SK-N-SH (cell line): ENCODE measurements at regions not wholly inside any gene's neighbourhood (a gene's known extent, or its start where the extent isn't known, plus 50 kb on each side); places are given as distances from the start of the nearest gene placed in this dataset.

Experiments used
- CTCF ChIA-PET: fragments of 300-600, 350-600 bp; formaldehyde crosslinking; extraction: SDS; loops from one replicate; lab custom pipeline; 2021; lab: Yijun Ruan, JAX
- POLR2A ChIA-PET: fragments of 350-600 bp; sonication (Branson Sonifier 250); formaldehyde crosslinking; extraction: SDS; loops from one replicate; lab custom pipeline; 2020; ENCODE audit warnings: antibody characterized with exemption, inconsistent platforms; lab: Yijun Ruan, JAX
- DNase-seq: peaks from one replicate; pipeline ENCODE4 v3.0.0; 2012
- H2AFZ ChIP-seq: fragments of 200-600 bp; sonication (generic); 2 replicates; pipeline ENCODE4 v1.8.1; 2016; ENCODE audit warnings: antibody characterized with exemption, mild to moderate bottlenecking, low read depth
- H3F3A ChIP-seq: fragments of 200-600 bp; sonication (generic); replicated peaks from 2 replicates; pipeline ENCODE3; 2016; ENCODE audit warnings: antibody characterized with exemption, mild to moderate bottlenecking; ENCODE audit not compliant: insufficient read depth
- H3K27ac ChIP-seq, 2 experiments: fragments of 200-500 bp in 1 of 2; fragments of 200-600 bp in 1 of 2; sonication (Bioruptor generic) in 1 of 2; sonication (generic), shearing (Covaris generic) in 1 of 2; 2 replicates each; pipeline versions ENCODE4 v1.5.1 to v1.6.1; 2014 to 2016; ENCODE audit warnings: low read depth in 2 of 2, inconsistent platforms in 1 of 2, low read length in 1 of 2, mild to moderate bottlenecking in 1 of 2, mixed read lengths in 1 of 2
- H3K27me3 ChIP-seq: fragments of 200-600 bp; sonication (generic), shearing (Covaris generic); 2 replicates; pipeline ENCODE4 v1.6.1; 2016; ENCODE audit warnings: mixed run types; ENCODE audit not compliant: insufficient read depth
- H3K36me3 ChIP-seq, 2 experiments: fragments of 200-500 bp in 1 of 2; fragments of 200-600 bp in 1 of 2; sonication (Bioruptor generic) in 1 of 2; sonication (generic) in 1 of 2; replicated peaks in 1 of 2; 2 replicates each; pipeline versions ENCODE3 to v1.5.1; 2014 to 2016; ENCODE audit warnings: low read length in 1 of 2, mild to moderate bottlenecking in 1 of 2; ENCODE audit not compliant: insufficient read depth in 2 of 2, control insufficient read depth in 1 of 2
- H3K4me1 ChIP-seq, 2 experiments: fragments of 200-500 bp in 1 of 2; fragments of 200-600 bp in 1 of 2; sonication (Bioruptor generic) in 1 of 2; sonication (generic), shearing (Covaris generic) in 1 of 2; 2 replicates each; pipeline versions ENCODE4 v1.5.1 to v1.6.1; 2014 to 2016; ENCODE audit warnings: low read depth in 1 of 2, low read length in 1 of 2, mixed run types in 1 of 2; ENCODE audit not compliant: insufficient read depth in 2 of 2, control insufficient read depth in 1 of 2
- H3K4me2 ChIP-seq: fragments of 200-600 bp; sonication (generic), shearing (Covaris generic); 2 replicates; pipeline ENCODE4 v1.6.1; 2017; ENCODE audit warnings: mixed run types
- H3K4me3 ChIP-seq, 2 experiments: fragments of 200-500 bp in 1 of 2; fragments of 200-600 bp in 1 of 2; sonication (Bioruptor generic) in 1 of 2; sonication (generic), shearing (Covaris generic) in 1 of 2; 2 replicates each; pipeline versions ENCODE4 v1.5.1 to v1.8.1; 2014 to 2016; ENCODE audit warnings: low read depth in 2 of 2, inconsistent platforms in 1 of 2, low read length in 1 of 2, mild to moderate bottlenecking in 1 of 2, mixed read lengths in 1 of 2, moderate library complexity in 1 of 2
- H3K79me2 ChIP-seq: fragments of 200-600 bp; sonication (generic); 2 replicates; pipeline ENCODE4 v1.8.1; 2017; ENCODE audit warnings: mild to moderate bottlenecking; ENCODE audit not compliant: insufficient read depth
- H3K9ac ChIP-seq: fragments of 200-600 bp; sonication (generic); 2 replicates; pipeline ENCODE4 v1.6.1; 2017; ENCODE audit warnings: mixed run types
- H3K9me2 ChIP-seq: fragments of 200-600 bp; sonication (generic); 2 replicates; pipeline ENCODE4 v1.6.1; 2017; ENCODE audit warnings: mixed run types
- H3K9me3 ChIP-seq: fragments of 200-600 bp; sonication (generic); 2 replicates; pipeline ENCODE4 v1.6.1; 2017; ENCODE audit warnings: mixed run types, mild to moderate bottlenecking, moderate library complexity
- H4K20me1 ChIP-seq: fragments of 200-600 bp; sonication (generic); 2 replicates; pipeline ENCODE4 v1.6.1; 2017; ENCODE audit warnings: mild to moderate bottlenecking, mixed run types; ENCODE audit not compliant: insufficient read depth
- CTCF ChIP-seq: fragments of 200-600 bp; sonication (generic); IDR thresholded peaks from 2 replicates; pipeline ENCODE4 v1.6.1; 2017; ENCODE audit warnings: antibody characterized with exemption, mild to moderate bottlenecking, moderate library complexity
- ELF1 ChIP-seq: IDR thresholded peaks from 2 replicates; pipeline ENCODE4 v1.4.0; 2012
- IRF3 ChIP-seq: fragments of 150-350 bp; IDR thresholded peaks from 2 replicates; pipeline ENCODE4 v1.6.1; 2016; ENCODE audit warnings: mild to moderate bottlenecking, low read depth, low read length
- JUND ChIP-seq: IDR thresholded peaks from 2 replicates; pipeline ENCODE4 v1.4.0; 2012
- MEF2A ChIP-seq: IDR thresholded peaks from 2 replicates; pipeline ENCODE4 v1.4.0; 2012; ENCODE audit warnings: low read depth, borderline replicate concordance
- MXI1 ChIP-seq: IDR thresholded peaks from 2 replicates; pipeline ENCODE4 v1.6.1; 2012; ENCODE audit warnings: mild to moderate bottlenecking, low read depth, low read length, improper control_type of control experiment
- NFIC ChIP-seq: IDR thresholded peaks from 2 replicates; pipeline ENCODE4 v1.4.0; 2012; ENCODE audit warnings: borderline replicate concordance
- PBX3 ChIP-seq: IDR thresholded peaks from 2 replicates; pipeline ENCODE4; 2012
- RCOR1 ChIP-seq: fragments of 150-350 bp; IDR thresholded peaks from 2 replicates; pipeline ENCODE4 v1.6.1; 2017; ENCODE audit warnings: antibody characterized with exemption, low read length
- REST ChIP-seq: IDR thresholded peaks from 2 replicates; pipeline ENCODE4 v1.6.1; 2012; ENCODE audit warnings: mild to moderate bottlenecking, low read depth, low read length, moderate library complexity
- RXRA ChIP-seq: IDR thresholded peaks from 2 replicates; pipeline ENCODE4 v1.4.0; 2012; ENCODE audit warnings: low read depth, mild to moderate bottlenecking, borderline replicate concordance
- TAF1 ChIP-seq: IDR thresholded peaks from 2 replicates; pipeline ENCODE4 v1.6.1; 2012; ENCODE audit warnings: low read depth, mild to moderate bottlenecking, low read length, moderate library complexity, borderline replicate concordance
- TEAD4 ChIP-seq: IDR thresholded peaks from 2 replicates; pipeline ENCODE4 v1.4.0; 2012; ENCODE audit warnings: mild to moderate bottlenecking, borderline replicate concordance; ENCODE audit not compliant: insufficient read depth
- USF1 ChIP-seq: IDR thresholded peaks from 2 replicates; pipeline ENCODE4 v1.4.0; 2012; ENCODE audit warnings: low read depth, borderline replicate concordance
- ZBTB33 ChIP-seq: IDR thresholded peaks from 2 replicates; pipeline ENCODE4 v1.4.0; 2012; ENCODE audit warnings: low read depth, borderline replicate concordance
- WGBS: methylation state at CpG from one replicate; pipeline ENCODE4 v1.1.6; 2017; ENCODE audit warnings: low lambda C conversion rate; 5-methylcytosine and 5-hydroxymethylcytosine counted together

GRCh38 chr2:12119841-12120240 lies 373.4 kb downstream of the LPIN1 start (continued):
- TF ChIP-seq USF1 (no peak), ELF1 (no peak)
- TF ChIP-seq, all 33 proteins: peak for 0

GRCh38 chr2:12120281-12121150 lies 374.1 kb downstream of the LPIN1 start:
- peaks cover 13% of the 10 kb centered on the region for H3F3A ChIP-seq
- H3K36me3 ChIP-seq = no peaks in the 10 kb centered on the region
- 70% methylated on average over 7 of the region's 7 CpGs for WGBS
- H3K27me3 ChIP-seq = no peaks in the 10 kb centered on the region
- CTCF ChIA-PET = interaction anchor here (0.6 to 1.1 kb wide), 3 partner anchors 11 to 886 kb away, joined by 3 to 4 read pairs (median 3); no protein-coding TSS in a partner anchor
- no peaks in the 10 kb centered on the region for H3K9me2 ChIP-seq
- no peak for DNase-seq
- no peaks in the 10 kb centered on the region for H3K79me2 ChIP-seq
- no peaks in the 10 kb centered on the region for H4K20me1 ChIP-seq
- H3K4me3 ChIP-seq = no peak overlapping the region
- peak overlapping the region in 1 of 2 experiments; percentile 48; a peak in 2 of 4 replicates for H3K27ac ChIP-seq
- peaks cover 0 to 19% of the 10 kb centered on the region in 2 experiments; a peak in 1 of 4 replicates for H3K4me1 ChIP-seq
- H3K4me2 ChIP-seq = peak overlapping the region; percentile 28
- no peak overlapping the region for H3K9ac ChIP-seq
- POLR2A ChIA-PET = no interaction called here
- H3K9me3 ChIP-seq = no peaks in the 10 kb centered on the region
- no peak overlapping the region for H2AFZ ChIP-seq
- no peak for TF ChIP-seq RXRA
- no peak for TF ChIP-seq IRF3
- no peak for TF ChIP-seq TAF1
- TF ChIP-seq MXI1 = no peak
- TF ChIP-seq TEAD4 = no peak
- no peak for TF ChIP-seq NFIC
- no peak for TF ChIP-seq USF1
- TF ChIP-seq PBX3 = no peak
- TF ChIP-seq JUND = peak; percentile 9; the same call in 1 of the 2 replicates
- no peak for TF ChIP-seq REST
- TF ChIP-seq CTCF = no peak
- no peak for TF ChIP-seq ZBTB33
- TF ChIP-seq ELF1 = no peak
- no peak for TF ChIP-seq RCOR1
- TF ChIP-seq MEF2A = no peak
